Stimulated activated naive CD8-positive, alpha-beta T cell treated with anti-CD3 and anti-CD28 coated beads, Interleukin-15, Interleukin-2, amounts not matched to agents 100 ng/mL and 50 ng/mL, for 24 hours (primary cell): ENCODE measurements at regions not wholly inside any gene's neighbourhood (a gene's known extent, or its start where the extent isn't known, plus 50 kb on each side); places are given as distances from the start of the nearest gene placed in this dataset.

Experiments used
- H3K27ac Mint-ChIP-seq: one replicate; pipeline ENCODE4 v1.8.0; 2021; ENCODE audit warnings: mild to moderate bottlenecking, mixed read lengths
- H3K27me3 Mint-ChIP-seq: one replicate; pipeline ENCODE4 v1.8.0; 2021; ENCODE audit warnings: mixed read lengths
- H3K36me3 Mint-ChIP-seq: one replicate; pipeline ENCODE4 v1.8.0; 2021; ENCODE audit warnings: low read depth, mixed read lengths
- H3K4me1 Mint-ChIP-seq: one replicate; pipeline ENCODE4 v1.8.0; 2021; ENCODE audit warnings: low read depth, mixed read lengths
- H3K4me3 Mint-ChIP-seq: one replicate; pipeline ENCODE4 v1.8.0; 2021; ENCODE audit warnings: mild to moderate bottlenecking, mixed read lengths
- H3K9me3 Mint-ChIP-seq: one replicate; pipeline ENCODE4 v1.8.0; 2021; ENCODE audit warnings: mixed read lengths

- Mint-ChIP-seq H3K27me3 (no peaks in the 10 kb centered on the region), H3K4me1 (no peaks in the 10 kb centered on the region), H3K27ac (no peak overlapping the region), H3K36me3 (no peaks in the 10 kb centered on the region), H3K4me3 (no peak overlapping the region), H3K9me3 (no peaks in the 10 kb centered on the region)
Measured at GRCh38 chr1:56442290-56442877, 137.0 kb downstream of the PLPP3 start.

- no peaks in the 10 kb centered on the region for H3K4me1 Mint-ChIP-seq
- H3K27ac Mint-ChIP-seq: no peak overlapping the region
Measured at GRCh38 chr1:56441601-56442000, 137.8 kb downstream of the PLPP3 start.

GRCh38 chr1:56439610-56440264 lies 139.6 kb downstream of the PLPP3 start:
- no peaks in the 10 kb centered on the region for H3K4me1 Mint-ChIP-seq
- H3K9me3 Mint-ChIP-seq: no peaks in the 10 kb centered on the region
- H3K27ac Mint-ChIP-seq: no peak overlapping the region
- no peak overlapping the region for H3K4me3 Mint-ChIP-seq
- H3K36me3 Mint-ChIP-seq: no peaks in the 10 kb centered on the region
- no peaks in the 10 kb centered on the region for H3K27me3 Mint-ChIP-seq

More at GRCh38 chr1:56441601-56442000, 137.8 kb downstream of the PLPP3 start:
- Mint-ChIP-seq H3K36me3 (no peaks in the 10 kb centered on the region), H3K27me3 (no peaks in the 10 kb centered on the region), H3K9me3 (no peaks in the 10 kb centered on the region), H3K4me3 (no peak overlapping the region)

GRCh38 chr1:56438901-56439551 lies 140.3 kb downstream of the PLPP3 start:
- H3K9me3 Mint-ChIP-seq: no peaks in the 10 kb centered on the region
- H3K36me3 Mint-ChIP-seq: no peaks in the 10 kb centered on the region
- H3K4me1 Mint-ChIP-seq: no peaks in the 10 kb centered on the region
- no peak overlapping the region for H3K4me3 Mint-ChIP-seq
- H3K27ac Mint-ChIP-seq: no peak overlapping the region
- no peaks in the 10 kb centered on the region for H3K27me3 Mint-ChIP-seq

GRCh38 chr1:56437959-56438358 lies 141.4 kb downstream of the PLPP3 start:
- H3K27ac Mint-ChIP-seq: no peak overlapping the region
- H3K4me1 Mint-ChIP-seq: peaks cover 8% of the 10 kb centered on the region
- no peaks in the 10 kb centered on the region for H3K27me3 Mint-ChIP-seq
- no peak overlapping the region for H3K4me3 Mint-ChIP-seq
- no peaks in the 10 kb centered on the region for H3K36me3 Mint-ChIP-seq
- H3K9me3 Mint-ChIP-seq: no peaks in the 10 kb centered on the region

GRCh38 chr1:56436912-56437417 lies 142.4 kb downstream of the PLPP3 start:
- H3K36me3 Mint-ChIP-seq: no peaks in the 10 kb centered on the region
- H3K9me3 Mint-ChIP-seq: no peaks in the 10 kb centered on the region
- H3K27ac Mint-ChIP-seq: no peak overlapping the region
- H3K4me3 Mint-ChIP-seq: no peak overlapping the region
- H3K4me1 Mint-ChIP-seq: peaks cover 14% of the 10 kb centered on the region
- H3K27me3 Mint-ChIP-seq: no peaks in the 10 kb centered on the region

GRCh38 chr1:56436296-56436695 lies 143.1 kb downstream of the PLPP3 start:
- Mint-ChIP-seq H3K27me3 (no peaks in the 10 kb centered on the region), H3K4me3 (no peak overlapping the region), H3K36me3 (no peaks in the 10 kb centered on the region), H3K27ac (no peak overlapping the region), H3K9me3 (no peaks in the 10 kb centered on the region), H3K4me1 (peaks cover 14% of the 10 kb centered on the region)

GRCh38 chr1:56435434-56436262 lies 143.7 kb downstream of the PLPP3 start:
- Mint-ChIP-seq H3K4me3 (no peak overlapping the region), H3K4me1 (peaks cover 14% of the 10 kb centered on the region), H3K9me3 (no peaks in the 10 kb centered on the region), H3K27ac (no peak overlapping the region), H3K27me3 (no peaks in the 10 kb centered on the region), H3K36me3 (no peaks in the 10 kb centered on the region)

GRCh38 chr1:56434740-56435139 lies 144.6 kb downstream of the PLPP3 start:
- H3K4me1 Mint-ChIP-seq: peaks cover 14% of the 10 kb centered on the region
- peak overlapping the region; percentile 38 for H3K27ac Mint-ChIP-seq
- no peaks in the 10 kb centered on the region for H3K9me3 Mint-ChIP-seq

GRCh38 chr1:56434025-56434424 lies 145.3 kb downstream of the PLPP3 start:
- Mint-ChIP-seq H3K27ac (no peak overlapping the region), H3K36me3 (no peaks in the 10 kb centered on the region), H3K4me1 (peaks cover 14% of the 10 kb centered on the region), H3K27me3 (no peaks in the 10 kb centered on the region), H3K4me3 (no peak overlapping the region), H3K9me3 (no peaks in the 10 kb centered on the region)

More at GRCh38 chr1:56434740-56435139, 144.6 kb downstream of the PLPP3 start:
- H3K27me3 Mint-ChIP-seq: no peaks in the 10 kb centered on the region
- no peaks in the 10 kb centered on the region for H3K36me3 Mint-ChIP-seq
- no peak overlapping the region for H3K4me3 Mint-ChIP-seq

- H3K36me3 Mint-ChIP-seq: no peaks in the 10 kb centered on the region
- no peaks in the 10 kb centered on the region for H3K9me3 Mint-ChIP-seq
- H3K4me1 Mint-ChIP-seq: peaks cover 14% of the 10 kb centered on the region
- H3K27me3 Mint-ChIP-seq: no peaks in the 10 kb centered on the region
- H3K4me3 Mint-ChIP-seq: no peak overlapping the region
- H3K27ac Mint-ChIP-seq: no peak overlapping the region
Measured at GRCh38 chr1:56433056-56433577, 146.2 kb downstream of the PLPP3 start.

- no peaks in the 10 kb centered on the region for H3K36me3 Mint-ChIP-seq
- H3K4me3 Mint-ChIP-seq: no peak overlapping the region
- no peak overlapping the region for H3K27ac Mint-ChIP-seq
- H3K27me3 Mint-ChIP-seq: no peaks in the 10 kb centered on the region
- peaks cover 14% of the 10 kb centered on the region for H3K4me1 Mint-ChIP-seq
- H3K9me3 Mint-ChIP-seq: no peaks in the 10 kb centered on the region
Measured at GRCh38 chr1:56432166-56432971, 147.0 kb downstream of the PLPP3 start.

- Mint-ChIP-seq H3K4me1 (peaks cover 14% of the 10 kb centered on the region), H3K9me3 (peaks cover 4% of the 10 kb centered on the region)
Measured at GRCh38 chr1:56430141-56430839, 149.1 kb downstream of the PLPP3 start.

More at GRCh38 chr1:56430141-56430839, 149.1 kb downstream of the PLPP3 start:
- Mint-ChIP-seq H3K4me3 (no peak overlapping the region), H3K27me3 (no peaks in the 10 kb centered on the region), H3K27ac (no peak overlapping the region), H3K36me3 (no peaks in the 10 kb centered on the region)
